ENCODE measurements at regions not wholly inside any gene's neighbourhood (a gene's known extent, or its start where the extent isn't known, plus 50 kb on each side); places are given as distances from the start of the nearest gene placed in this dataset.
A peak's percentile ranks its signal among the peaks of the same experiment; 100 is the strongest.

GRCh38 chr12:97767347-97767746 lies 304.7 kb downstream of the RMST start:
- no peak for DNase-seq (ENCODE audit: low spot score)
- Histone ChIP-seq H3K36me3 (no peaks in the 10 kb centered on the region), H3K27me3 (no peaks in the 10 kb centered on the region), H3K9me3 (peaks cover 0 to 5% of the 10 kb centered on the region in 2 donors), H3K4me1 (no peaks in the 10 kb centered on the region), H3K27ac (peak overlapping the region in 1 of 2 donors; percentile 3), H3K4me3 (no peak overlapping the region)
- no peak for TF ChIP-seq CTCF (IDR thresholded peaks at IDR 0.05)

DNA sequence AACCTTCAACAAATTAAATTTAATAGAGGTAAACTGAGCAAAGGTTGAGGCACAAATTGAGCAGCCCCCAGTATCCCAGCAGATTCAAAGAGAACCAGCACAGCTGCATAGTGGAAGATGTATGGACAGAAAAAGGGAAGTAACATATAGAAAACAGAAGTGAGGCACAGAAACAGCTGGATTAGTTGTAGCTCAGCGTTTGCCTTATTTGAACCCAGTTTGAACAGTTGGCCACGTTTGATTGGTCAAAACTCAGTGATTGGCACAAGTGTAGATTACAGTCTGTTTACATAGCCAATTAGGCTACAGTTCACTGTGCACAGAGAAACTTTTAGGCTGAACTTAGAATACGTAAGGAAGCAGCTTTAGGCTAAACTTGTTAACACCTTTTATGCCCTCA lies 315.5 kb downstream of the RMST start:
- H3K4me1 ChIP-seq = no peaks in the 10 kb centered on the region
- H3K36me3 ChIP-seq = no peaks in the 10 kb centered on the region

GRCh38 chr12:97781342-97781741 lies 318.7 kb downstream of the RMST start:
- no peak for TF ChIP-seq CTCF (IDR thresholded peaks at IDR 0.05)
- no peak overlapping the region for H3K27ac ChIP-seq
- H3K9me3 ChIP-seq = peaks cover 0 to 6% of the 10 kb centered on the region in 2 donors
- no peak for DNase-seq (ENCODE audit: low spot score)
- H3K4me1 ChIP-seq = no peaks in the 10 kb centered on the region
- no peaks in the 10 kb centered on the region for H3K27me3 ChIP-seq
- H3K4me3 ChIP-seq = no peak overlapping the region
- no peaks in the 10 kb centered on the region for H3K36me3 ChIP-seq

More for the DNA sequence above, 315.5 kb downstream of the RMST start:
- Histone ChIP-seq H3K9me3 (peaks cover 0 to 12% of the 10 kb centered on the region in 2 donors), H3K27ac (no peak overlapping the region), H3K27me3 (no peaks in the 10 kb centered on the region), H3K4me3 (no peak overlapping the region)
- DNase-seq (ENCODE audit: low spot score) = no peak
- no peak for TF ChIP-seq CTCF (IDR thresholded peaks at IDR 0.05)

GRCh38 chr12:97784904-97785303 lies 322.3 kb downstream of the RMST start:
- Histone ChIP-seq H3K9me3 (no peaks in the 10 kb centered on the region), H3K4me3 (no peak overlapping the region), H3K27me3 (no peaks in the 10 kb centered on the region), H3K36me3 (no peaks in the 10 kb centered on the region), H3K27ac (no peak overlapping the region), H3K4me1 (no peaks in the 10 kb centered on the region)
- DNase-seq (ENCODE audit: low spot score) = no peak
- no peak for TF ChIP-seq CTCF (IDR thresholded peaks at IDR 0.05)

GRCh38 chr12:97790281-97790680 lies 327.7 kb downstream of the RMST start:
- Histone ChIP-seq H3K4me1 (no peaks in the 10 kb centered on the region), H3K4me3 (no peak overlapping the region), H3K9me3 (peaks cover 0 to 13% of the 10 kb centered on the region in 2 donors), H3K27ac (no peak overlapping the region), H3K27me3 (no peaks in the 10 kb centered on the region), H3K36me3 (no peaks in the 10 kb centered on the region)
- no peak for TF ChIP-seq CTCF (IDR thresholded peaks at IDR 0.05)
- DNase-seq (ENCODE audit: low spot score) = no peak

- no peak overlapping the region for H3K4me3 ChIP-seq
- DNase-seq (ENCODE audit: low spot score) = no peak
- TF ChIP-seq CTCF (IDR thresholded peaks at IDR 0.05) = no peak
Measured at GRCh38 chr12:97797473-97797872, 334.9 kb downstream of the RMST start.

More at GRCh38 chr12:97797473-97797872, 334.9 kb downstream of the RMST start:
- Histone ChIP-seq H3K36me3 (no peaks in the 10 kb centered on the region), H3K9me3 (peaks cover 0 to 10% of the 10 kb centered on the region in 2 donors), H3K27me3 (no peaks in the 10 kb centered on the region), H3K27ac (no peak overlapping the region), H3K4me1 (no peaks in the 10 kb centered on the region)

All from right atrium auricular region (tissue), 2 donors.